OCI-LY7 (cell line): ENCODE measurements at regions not wholly inside any gene's neighbourhood (a gene's known extent, or its start where the extent isn't known, plus 50 kb on each side); places are given as distances from the start of the nearest gene placed in this dataset.

Source experiments
- BruUV-seq: library from RNA; stranded (reverse); fragments of 400-500 nt; replicated peaks from 2 replicates; lab custom pipeline; 2021; lab: Mats Ljungman, UMichigan
- CTCF ChIA-PET: fragments of 300-600 bp; sonication (Branson Sonifier 250); formaldehyde crosslinking; loops from one replicate; lab custom pipeline; 2022; ENCODE audit warnings: antibody characterized with exemption; ENCODE audit not compliant: unreplicated experiment; lab: Charles Lee
- POLR2A ChIA-PET: fragments of 300-600 bp; sonication (Branson Sonifier 250); formaldehyde crosslinking; loops from one replicate; lab custom pipeline; 2022; ENCODE audit warnings: antibody characterized with exemption; lab: Charles Lee
- DNase-seq: peaks from one replicate; pipeline ENCODE4 v3.0.0-alpha.2; 2015; ENCODE audit warnings: low spot score
- H2AFZ ChIP-seq: fragments of 200-600 bp; sonication (generic), shearing (Covaris generic); 2 replicates; pipeline ENCODE4 v1.6.1; 2014; ENCODE audit warnings: mild to moderate bottlenecking, antibody characterized with exemption, low read length, moderate library complexity
- H3K27ac ChIP-seq: fragments of 200-600 bp; sonication (generic); 2 replicates; pipeline ENCODE4 v1.5.1; 2014; ENCODE audit warnings: mixed run types, low read depth, mild to moderate bottlenecking, moderate library complexity, low read length, inconsistent platforms; ENCODE audit not compliant: poor library complexity, severe bottlenecking
- H3K36me3 ChIP-seq: fragments of 200-600 bp; sonication (generic); 2 replicates; pipeline ENCODE4 v1.6.1; 2014; ENCODE audit warnings: mild to moderate bottlenecking, antibody characterized with exemption, low read length, moderate library complexity, mixed read lengths; ENCODE audit not compliant: insufficient read depth
- H3K4me1 ChIP-seq: fragments of 200-600 bp; sonication (generic); 2 replicates; pipeline ENCODE4 v1.5.1; 2014; ENCODE audit warnings: mild to moderate bottlenecking, low read length; ENCODE audit not compliant: insufficient read depth, poor library complexity, severe bottlenecking
- H3K4me2 ChIP-seq: fragments of 200-600 bp; sonication (generic); 2 replicates; pipeline ENCODE4 v1.6.1; 2014; ENCODE audit warnings: mild to moderate bottlenecking, low read length
- H3K4me3 ChIP-seq: fragments of 200-600 bp; sonication (generic); 2 replicates; pipeline ENCODE4 v1.5.1; 2014; ENCODE audit warnings: mild to moderate bottlenecking, low read depth, low read length; ENCODE audit not compliant: poor library complexity, severe bottlenecking
- H3K79me2 ChIP-seq: fragments of 200-600 bp; sonication (generic); 2 replicates; pipeline ENCODE4 v1.6.1; 2016; ENCODE audit warnings: low read depth, mild to moderate bottlenecking, low read length, moderate library complexity, mixed read lengths; ENCODE audit not compliant: insufficient read depth
- H3K9me2 ChIP-seq: fragments of 200-600 bp; sonication (generic); 2 replicates; pipeline ENCODE4 v1.6.1; 2016; ENCODE audit warnings: mild to moderate bottlenecking, low read length, mixed read lengths; ENCODE audit not compliant: insufficient read depth
- H3K9me3 ChIP-seq: fragments of 200-600 bp; sonication (generic); 2 replicates; pipeline ENCODE4 v1.6.1; 2014; ENCODE audit warnings: mild to moderate bottlenecking, mixed run types, low read length, mixed read lengths
- H4K20me1 ChIP-seq: fragments of 200-600 bp; sonication (generic); 2 replicates; pipeline ENCODE4 v1.6.1; 2014; ENCODE audit warnings: mild to moderate bottlenecking, antibody characterized with exemption, low read length, moderate library complexity, mixed read lengths; ENCODE audit not compliant: insufficient read depth
- CTCF ChIP-seq: fragments of 200-600 bp; sonication (generic); conservative IDR thresholded peaks from 2 replicates; pipeline ENCODE4 v1.5.1; 2014; ENCODE audit warnings: mild to moderate bottlenecking, antibody characterized with exemption, low read length, moderate library complexity, mixed read lengths
- EZH2phosphoT487 ChIP-seq: fragments of 200-600 bp; sonication (generic); IDR thresholded peaks from 2 replicates; pipeline ENCODE4 v1.6.1; 2018; ENCODE audit warnings: low read depth, borderline replicate concordance, mild to moderate bottlenecking, mixed run types, antibody characterized with exemption, low read length, moderate library complexity, mixed read lengths
- intact Hi-C: fragments of 100-400 bp; cut with micrococcal nuclease; formaldehyde crosslinking; loops from one replicate; pipeline ENCODE4 v1.10.0; 2022; ENCODE audit not compliant: unreplicated experiment

DNA sequence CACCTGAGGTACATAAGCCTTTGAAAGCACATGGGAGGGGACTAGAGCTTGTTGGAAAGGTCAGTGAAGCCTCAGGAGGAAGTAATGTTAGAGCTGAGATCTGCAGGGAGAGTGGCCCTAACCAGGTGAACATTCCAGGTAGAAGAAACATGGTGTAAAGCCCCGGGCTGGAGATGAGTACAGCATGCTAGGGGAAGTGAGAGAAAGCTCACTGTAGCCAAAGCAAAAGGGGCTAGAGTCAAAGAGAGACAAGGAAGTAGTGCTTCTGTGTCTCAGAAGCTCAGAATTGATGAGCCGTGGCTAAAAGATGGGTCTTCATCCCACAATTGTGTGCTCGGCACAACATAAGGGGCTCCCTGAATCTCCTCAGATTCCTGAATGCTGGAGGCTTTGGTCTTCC lies 481.8 kb downstream of the XYLT1 start:
- H3K9me2 ChIP-seq = no peaks in the 10 kb centered on the region
- no peak overlapping the region for H3K4me2 ChIP-seq
- no peak overlapping the region for H3K4me3 ChIP-seq
- intact Hi-C loops = no loop called here
- no peak overlapping the region for H2AFZ ChIP-seq
- DNase-seq = no peak
- no peak overlapping the region for H3K27ac ChIP-seq
- H3K9me3 ChIP-seq = no peaks in the 10 kb centered on the region
- no peaks in the 10 kb centered on the region for H3K36me3 ChIP-seq
- CTCF ChIA-PET = no interaction called here
- H3K79me2 ChIP-seq = no peaks in the 10 kb centered on the region
- H4K20me1 ChIP-seq = no peaks in the 10 kb centered on the region
- BruUV-seq = no TSS peak
- POLR2A ChIA-PET = no interaction called here
- TF ChIP-seq CTCF (no peak), EZH2phosphoT487 (no peak)
- H3K4me1 ChIP-seq = peaks cover 8% of the 10 kb centered on the region

GRCh38 chr16:16989368-16989767 lies 481.4 kb downstream of the XYLT1 start:
- CTCF ChIA-PET = no interaction called here
- DNase-seq = no peak
- peaks cover 8% of the 10 kb centered on the region for H3K4me1 ChIP-seq
- H3K27ac ChIP-seq = no peak overlapping the region
- H3K9me3 ChIP-seq = no peaks in the 10 kb centered on the region
- no peaks in the 10 kb centered on the region for H4K20me1 ChIP-seq
- no peaks in the 10 kb centered on the region for H3K36me3 ChIP-seq
- TF ChIP-seq CTCF (no peak), EZH2phosphoT487 (no peak)
- BruUV-seq = no TSS peak
- intact Hi-C loops = no loop called here
- POLR2A ChIA-PET = no interaction called here
- H3K4me3 ChIP-seq = no peak overlapping the region
- no peaks in the 10 kb centered on the region for H3K9me2 ChIP-seq
- H2AFZ ChIP-seq = no peak overlapping the region
- no peaks in the 10 kb centered on the region for H3K79me2 ChIP-seq
- H3K4me2 ChIP-seq = no peak overlapping the region

DNA sequence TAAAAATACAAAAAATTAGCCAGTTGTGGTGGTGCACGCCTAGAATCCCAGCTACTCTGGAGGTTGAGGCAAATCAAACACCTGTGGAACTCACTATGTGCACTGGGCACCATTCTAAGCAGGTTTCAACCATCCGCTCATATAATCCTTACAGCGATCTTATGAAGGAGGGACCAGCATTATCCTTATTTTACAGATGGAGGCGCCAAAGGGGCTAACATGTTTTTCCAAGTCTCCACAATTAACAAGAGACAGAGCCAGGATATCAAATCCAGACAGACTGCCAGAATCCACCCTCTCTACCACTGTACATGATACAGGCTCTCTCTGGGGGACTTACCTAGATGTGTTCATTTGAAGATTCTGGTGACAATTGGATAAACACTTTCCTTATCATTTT lies 479.0 kb downstream of the XYLT1 start:
- Histone ChIP-seq H3K4me2 (no peak overlapping the region), H3K27ac (no peak overlapping the region), H2AFZ (no peak overlapping the region), H3K36me3 (no peaks in the 10 kb centered on the region), H3K79me2 (no peaks in the 10 kb centered on the region), H3K9me2 (no peaks in the 10 kb centered on the region), H4K20me1 (no peaks in the 10 kb centered on the region), H3K9me3 (no peaks in the 10 kb centered on the region), H3K4me1 (peaks cover 8% of the 10 kb centered on the region), H3K4me3 (no peak overlapping the region)
- no TSS peak for BruUV-seq
- intact Hi-C loops = no loop called here
- TF ChIP-seq EZH2phosphoT487 (no peak), CTCF (peak; percentile 29; the same call in 1 of the 2 replicates)
- CTCF ChIA-PET = no interaction called here
- DNase-seq = no peak
- POLR2A ChIA-PET = no interaction called here
